HT-29 (cell line): ENCODE measurements at regions not wholly inside any gene's neighbourhood (a gene's known extent, or its start where the extent isn't known, plus 50 kb on each side); places are given as distances from the start of the nearest gene placed in this dataset.
"Not testable (repeated sequence)": the region's sequence is repeated elsewhere in the genome, so short reads cannot be mapped to it uniquely, and the experiment has no call there.

ENCODE experiments used
- DNase-seq: peaks from one replicate; pipeline ENCODE4 v3.0.0-alpha.2; 2015; ENCODE audit warnings: low spot score

GRCh38 chr13:52565324-52565723, 76.9 kb upstream of the HNRNPA1L2 start:
- DNase-seq, result not testable (repeated sequence)

- DNase-seq, result peak; percentile 22
These were observed 72.2 kb upstream of the HNRNPA1L2 start for GRCh38 chr13:52569904-52570602.

GRCh38 chr13:52571163-52571562, 71.1 kb upstream of the HNRNPA1L2 start:
- DNase-seq, result not testable (repeated sequence)

DNA sequence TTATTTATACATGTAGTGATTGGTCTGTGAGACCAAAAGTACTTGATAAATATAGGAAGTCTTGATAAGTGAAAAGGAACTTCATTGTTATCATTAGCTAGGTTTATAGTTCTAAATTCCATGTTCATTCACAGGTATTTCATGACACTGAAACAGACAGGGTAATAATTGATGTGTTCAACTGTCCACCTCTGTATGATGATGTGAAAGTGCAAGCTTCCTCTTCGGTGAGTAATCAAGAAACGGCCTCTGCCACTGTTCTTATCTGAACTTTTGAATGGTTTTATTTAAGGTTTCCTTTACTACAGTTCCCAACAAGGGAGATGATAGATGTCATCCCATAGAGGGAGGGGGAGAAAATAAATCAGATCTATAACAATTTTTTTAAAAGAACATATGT, 59.3 kb upstream of the HNRNPA1L2 start:
- DNase-seq, result not testable (repeated sequence)
